ENCODE measurements at regions not wholly inside any gene's neighbourhood (a gene's known extent, or its start where the extent isn't known, plus 50 kb on each side); places are given as distances from the start of the nearest gene placed in this dataset.

- TF ChIP-seq CTCF (conservative IDR thresholded peaks at IDR 0.05), result no peak
- no peak overlapping the region for H3K27ac ChIP-seq
These were observed 762.0 kb downstream of the KCNJ18 start for GRCh38 chr17:22454070-22454999.

GRCh38 chr17:22459331-22459952 is 767.1 kb downstream of the KCNJ18 start:
- TF ChIP-seq CTCF (conservative IDR thresholded peaks at IDR 0.05), result no peak
- H3K27ac ChIP-seq, result no peak overlapping the region

GRCh38 chr17:22459953-22460350 is 767.6 kb downstream of the KCNJ18 start:
- TF ChIP-seq CTCF (conservative IDR thresholded peaks at IDR 0.05), result no peak
- H3K27ac ChIP-seq, result no peak overlapping the region

GRCh38 chr17:22460461-22461063 is 768.2 kb downstream of the KCNJ18 start:
- no peak overlapping the region for H3K27ac ChIP-seq
- no peak for TF ChIP-seq CTCF (conservative IDR thresholded peaks at IDR 0.05)

- H3K27ac ChIP-seq, result no peak overlapping the region
- no peak for TF ChIP-seq CTCF (conservative IDR thresholded peaks at IDR 0.05)
These were observed 769.3 kb downstream of the KCNJ18 start for GRCh38 chr17:22461460-22462145.

GRCh38 chr17:22462461-22462860 is 770.1 kb downstream of the KCNJ18 start:
- TF ChIP-seq CTCF (conservative IDR thresholded peaks at IDR 0.05), result no peak
- no peak overlapping the region for H3K27ac ChIP-seq
